RWPE1 (cell line): ENCODE measurements at regions not wholly inside any gene's neighbourhood (a gene's known extent, or its start where the extent isn't known, plus 50 kb on each side); places are given as distances from the start of the nearest gene placed in this dataset.

ENCODE experiments used
- CTCF ChIA-PET: fragments of 350-600 bp; sonication (Branson Sonifier 250); formaldehyde crosslinking; extraction: SDS; loops from one replicate; lab custom pipeline; 2021; lab: Yijun Ruan, JAX
- POLR2A ChIA-PET: fragments of 400-600 bp; formaldehyde crosslinking; extraction: SDS; loops from one replicate; lab custom pipeline; 2020; ENCODE audit warnings: antibody characterized with exemption; ENCODE audit not compliant: low non-redundant PET; lab: Yijun Ruan, JAX
- DNase-seq: peaks from one replicate; pipeline ENCODE4 v3.0.0; 2012; ENCODE audit warnings: low spot score
- H3K27ac ChIP-seq: fragments of 450-650 bp; 2 replicates; pipeline ENCODE4 v1.5.1; 2017
- TF ChIP-seq, protein P1 (sequence below): fragments of 450-650 bp; conservative IDR thresholded peaks from 2 replicates; pipeline ENCODE4 v1.5.1; 2017; ENCODE audit warnings: low read depth, mild to moderate bottlenecking

DNA sequence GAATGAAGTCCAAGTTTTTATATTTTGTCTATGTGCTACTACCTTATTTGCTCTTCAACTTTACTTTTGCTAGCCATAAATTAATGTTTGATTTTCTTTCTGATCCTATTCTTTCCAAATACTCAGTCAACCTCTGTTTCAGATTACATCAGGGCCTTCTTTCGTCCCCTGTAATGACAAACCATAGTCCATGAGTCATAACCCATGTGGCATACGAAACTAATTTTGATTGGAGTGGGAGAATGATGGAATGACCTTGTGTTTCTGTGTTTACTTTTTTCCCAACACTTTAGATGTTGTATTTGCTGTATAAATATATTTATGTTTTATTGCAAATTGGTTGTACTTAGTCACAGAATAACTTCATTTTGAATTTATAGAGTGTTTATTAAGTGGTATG is 1043.1 kb downstream of the DTWD2 start:
- CTCF ChIA-PET, result no interaction called here
- TF ChIP-seq, protein P1, sequence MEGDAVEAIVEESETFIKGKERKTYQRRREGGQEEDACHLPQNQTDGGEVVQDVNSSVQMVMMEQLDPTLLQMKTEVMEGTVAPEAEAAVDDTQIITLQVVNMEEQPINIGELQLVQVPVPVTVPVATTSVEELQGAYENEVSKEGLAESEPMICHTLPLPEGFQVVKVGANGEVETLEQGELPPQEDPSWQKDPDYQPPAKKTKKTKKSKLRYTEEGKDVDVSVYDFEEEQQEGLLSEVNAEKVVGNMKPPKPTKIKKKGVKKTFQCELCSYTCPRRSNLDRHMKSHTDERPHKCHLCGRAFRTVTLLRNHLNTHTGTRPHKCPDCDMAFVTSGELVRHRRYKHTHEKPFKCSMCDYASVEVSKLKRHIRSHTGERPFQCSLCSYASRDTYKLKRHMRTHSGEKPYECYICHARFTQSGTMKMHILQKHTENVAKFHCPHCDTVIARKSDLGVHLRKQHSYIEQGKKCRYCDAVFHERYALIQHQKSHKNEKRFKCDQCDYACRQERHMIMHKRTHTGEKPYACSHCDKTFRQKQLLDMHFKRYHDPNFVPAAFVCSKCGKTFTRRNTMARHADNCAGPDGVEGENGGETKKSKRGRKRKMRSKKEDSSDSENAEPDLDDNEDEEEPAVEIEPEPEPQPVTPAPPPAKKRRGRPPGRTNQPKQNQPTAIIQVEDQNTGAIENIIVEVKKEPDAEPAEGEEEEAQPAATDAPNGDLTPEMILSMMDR, result no peak
- DNase-seq, result no peak
- POLR2A ChIA-PET, result no interaction called here
- no peak overlapping the region for H3K27ac ChIP-seq

DNA sequence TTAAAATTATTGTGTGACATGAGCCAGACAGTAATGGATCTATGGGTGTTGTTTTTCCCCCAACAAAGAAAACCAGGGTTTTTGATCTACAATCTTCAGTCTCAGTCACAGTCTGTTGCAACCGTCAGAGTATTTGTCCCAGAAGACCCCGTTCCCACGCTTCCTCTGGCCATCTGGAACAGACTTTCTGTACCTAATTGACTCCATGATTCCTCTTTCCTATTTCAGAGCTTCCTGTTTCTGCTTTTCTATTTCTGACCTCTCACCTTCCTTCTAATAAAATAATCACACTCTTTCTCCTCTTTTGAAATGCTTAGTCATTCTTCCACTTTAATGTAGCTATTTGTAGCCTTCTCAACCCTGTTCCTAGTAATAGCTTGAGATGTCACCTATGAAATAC is 1044.8 kb downstream of the DTWD2 start:
- H3K27ac ChIP-seq, result no peak overlapping the region
- CTCF ChIA-PET, result no interaction called here
- DNase-seq, result no peak

DNA sequence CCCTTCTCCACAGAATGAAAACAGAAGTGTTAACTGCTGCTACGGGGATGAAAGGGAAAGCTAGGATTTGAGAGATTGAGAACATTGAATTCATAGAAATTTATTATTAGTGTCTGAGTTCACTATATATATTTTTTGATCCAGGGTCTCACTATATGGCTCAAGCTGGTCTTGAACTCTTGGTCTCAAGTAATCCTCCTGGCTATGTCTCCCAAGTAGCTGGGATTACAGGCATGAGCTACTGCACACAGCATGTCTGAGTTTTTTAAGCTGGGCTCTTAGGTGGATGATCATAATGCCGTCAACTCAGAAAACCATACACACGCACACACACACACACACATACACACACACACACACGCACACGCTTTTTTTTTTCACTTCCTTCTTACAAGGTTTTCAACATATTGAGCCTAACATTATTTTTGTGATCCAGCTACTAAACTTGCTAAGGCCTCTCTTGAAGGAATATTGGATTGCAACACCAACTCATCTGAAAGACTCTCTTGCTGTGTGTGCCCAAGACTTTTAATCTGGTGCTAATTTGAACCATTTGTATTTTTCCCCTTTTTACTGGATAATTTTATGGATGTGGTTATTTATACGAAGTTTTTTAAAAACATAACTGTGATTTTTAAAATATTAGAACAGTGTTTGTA is 1045.4 kb downstream of the DTWD2 start:
- no peak overlapping the region for H3K27ac ChIP-seq
- TF ChIP-seq, protein P1, result no peak
- DNase-seq, result no peak
- CTCF ChIA-PET, result no interaction called here
- POLR2A ChIA-PET, result no interaction called here

More for the DNA sequence above, 1044.8 kb downstream of the DTWD2 start:
- POLR2A ChIA-PET, result no interaction called here
- TF ChIP-seq, protein P1, result no peak

GRCh38 chr5:117893211-117893610 is 1095.1 kb downstream of the DTWD2 start:
- H3K27ac ChIP-seq, result no peak overlapping the region
- DNase-seq, result no peak
- ChIA-PET CTCF (interaction anchor here (0.6 kb wide), 2 partner anchors 322 to 574 kb away, joined by 3 to 5 read pairs; no protein-coding TSS in a partner anchor), POLR2A (no interaction called here)
- TF ChIP-seq, protein P1, result no peak

- DNase-seq, result no peak
- POLR2A ChIA-PET, result no interaction called here
- CTCF ChIA-PET, result no interaction called here
- H3K27ac ChIP-seq, result no peak overlapping the region
- TF ChIP-seq, protein P1, result no peak
Measured at GRCh38 chr5:117892360-117892759, 1096.0 kb downstream of the DTWD2 start.

GRCh38 chr5:117889596-117889995 is 1098.8 kb downstream of the DTWD2 start:
- no peak overlapping the region for H3K27ac ChIP-seq
- ChIA-PET CTCF (no interaction called here), POLR2A (no interaction called here)
- TF ChIP-seq, protein P1, result no peak
- no peak for DNase-seq
